ENCODE measurements at regions not wholly inside any gene's neighbourhood (a gene's known extent, or its start where the extent isn't known, plus 50 kb on each side); places are given as distances from the start of the nearest gene placed in this dataset.

- Histone ChIP-seq H3K27me3 (replicated peaks; ENCODE audit: control insufficient read depth, insufficient read depth, low read length, poor library complexity, severe bottlenecking) (no peaks in the 10 kb centered on the region), H3K36me3 (ENCODE audit: control insufficient read depth, insufficient read depth, low read length) (no peaks in the 10 kb centered on the region), H3K4me1 (ENCODE audit: control insufficient read depth, insufficient read depth, low read length, poor library complexity, severe bottlenecking) (no peaks in the 10 kb centered on the region), H3K27ac (ENCODE audit: insufficient read depth, low read length, poor library complexity, severe bottlenecking) (no peak overlapping the region), H3K9me3 (ENCODE audit: control insufficient read depth, low read length) (no peaks in the 10 kb centered on the region), H3K4me3 (ENCODE audit: insufficient read depth, low read depth, low read length, poor library complexity, severe bottlenecking) (no peak overlapping the region)
- DNase-seq = no peak
Observed at GRCh38 chr1:111015222-111015621, 51.5 kb upstream of the LRIF1 start.

Data from effector memory CD4-positive, alpha-beta T cell (primary cell).